ENCODE measurements at regions not wholly inside any gene's neighbourhood (a gene's known extent, or its start where the extent isn't known, plus 50 kb on each side); places are given as distances from the start of the nearest gene placed in this dataset.

DNA sequence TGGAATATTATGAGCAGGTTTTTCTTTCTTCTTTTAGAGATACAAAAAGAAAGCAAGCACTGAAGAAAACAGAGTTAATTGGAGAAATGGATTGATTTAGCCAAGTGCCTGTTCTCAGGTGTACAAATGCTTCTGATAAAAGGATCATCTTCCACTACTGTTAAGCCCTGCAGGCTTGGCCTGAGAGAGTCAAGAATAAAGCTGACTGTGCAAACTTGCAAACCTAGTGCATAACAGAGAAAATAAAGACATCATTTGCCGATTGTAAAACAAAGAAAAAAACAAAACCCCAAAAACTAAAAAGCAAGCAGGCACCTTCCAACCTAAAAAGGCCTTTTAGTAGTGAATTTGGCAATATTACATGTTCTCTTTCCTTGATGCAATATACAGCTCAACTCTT lies 78.0 kb upstream of the CCDC80 start:
- TF ChIP-seq POLR2A (IDR thresholded peaks at IDR 0.05): no peak
- TF ChIP-seq, protein P1, sequence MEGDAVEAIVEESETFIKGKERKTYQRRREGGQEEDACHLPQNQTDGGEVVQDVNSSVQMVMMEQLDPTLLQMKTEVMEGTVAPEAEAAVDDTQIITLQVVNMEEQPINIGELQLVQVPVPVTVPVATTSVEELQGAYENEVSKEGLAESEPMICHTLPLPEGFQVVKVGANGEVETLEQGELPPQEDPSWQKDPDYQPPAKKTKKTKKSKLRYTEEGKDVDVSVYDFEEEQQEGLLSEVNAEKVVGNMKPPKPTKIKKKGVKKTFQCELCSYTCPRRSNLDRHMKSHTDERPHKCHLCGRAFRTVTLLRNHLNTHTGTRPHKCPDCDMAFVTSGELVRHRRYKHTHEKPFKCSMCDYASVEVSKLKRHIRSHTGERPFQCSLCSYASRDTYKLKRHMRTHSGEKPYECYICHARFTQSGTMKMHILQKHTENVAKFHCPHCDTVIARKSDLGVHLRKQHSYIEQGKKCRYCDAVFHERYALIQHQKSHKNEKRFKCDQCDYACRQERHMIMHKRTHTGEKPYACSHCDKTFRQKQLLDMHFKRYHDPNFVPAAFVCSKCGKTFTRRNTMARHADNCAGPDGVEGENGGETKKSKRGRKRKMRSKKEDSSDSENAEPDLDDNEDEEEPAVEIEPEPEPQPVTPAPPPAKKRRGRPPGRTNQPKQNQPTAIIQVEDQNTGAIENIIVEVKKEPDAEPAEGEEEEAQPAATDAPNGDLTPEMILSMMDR (IDR thresholded peaks at IDR 0.05): no peak

Data from uterus (tissue), 2 donors.